ENCODE measurements at regions not wholly inside any gene's neighbourhood (a gene's known extent, or its start where the extent isn't known, plus 50 kb on each side); places are given as distances from the start of the nearest gene placed in this dataset.

DNA sequence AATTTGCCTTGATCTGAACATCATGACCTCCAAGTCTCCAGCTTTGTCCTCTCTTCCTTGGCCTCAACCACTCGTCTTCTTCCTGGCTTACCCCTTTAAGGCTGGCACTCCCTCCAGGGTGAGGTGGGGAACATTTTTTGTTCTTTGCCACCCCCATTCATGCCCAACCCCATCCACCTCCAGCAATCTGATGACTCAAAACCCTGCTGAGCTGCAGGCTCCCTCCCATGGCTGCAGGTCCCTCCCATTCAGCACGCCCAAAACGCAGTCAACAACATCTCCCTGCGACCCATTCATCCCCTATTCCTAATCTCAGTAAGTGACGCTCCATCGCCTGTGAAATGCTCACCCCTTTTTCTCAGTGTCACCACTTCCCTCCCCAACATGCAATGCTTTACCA, 138.8 kb upstream of the PRMT8 start:
- Histone ChIP-seq H3K9me3 (ENCODE audit: control insufficient read depth in 4 of 4, low read length in 3 of 4) (no peaks in the 10 kb centered on the region), H3K9ac (ENCODE audit: low read depth in 1 of 2, low read length in 2 of 2) (no peak overlapping the region), H3K27ac (ENCODE audit: low read depth in 1 of 2, low read length in 2 of 2) (no peak overlapping the region), H3K36me3 (ENCODE audit: control insufficient read depth in 4 of 4, insufficient read depth in 3 of 4, low read depth in 1 of 4, low read length in 3 of 4) (no peaks in the 10 kb centered on the region), H3K27me3 (ENCODE audit: control insufficient read depth in 4 of 4, insufficient read depth in 4 of 4, low read length in 3 of 4) (no peaks in the 10 kb centered on the region), H3K4me1 (ENCODE audit: control insufficient read depth in 4 of 4, insufficient read depth in 4 of 4, low read length in 3 of 4) (no peaks in the 10 kb centered on the region), H3K4me3 (ENCODE audit: low read depth in 1 of 3, low read length in 3 of 3) (no peak overlapping the region)
- TF ChIP-seq FOXA1 (IDR thresholded peaks at IDR 0.05) = no peak
- TF ChIP-seq MAX (IDR thresholded peaks at IDR 0.05) = no peak
- TF ChIP-seq SP1 (IDR thresholded peaks at IDR 0.05) = no peak
- TF ChIP-seq REST (IDR thresholded peaks at IDR 0.05) = no peak
- no peak for TF ChIP-seq YY1 (IDR thresholded peaks at IDR 0.05)
- TF ChIP-seq JUND (IDR thresholded peaks at IDR 0.05) = no peak
- TF ChIP-seq HNF4A (conservative IDR thresholded peaks at IDR 0.05) = no peak
- TF ChIP-seq GABPA (IDR thresholded peaks at IDR 0.05 in 1 of 2, conservative IDR thresholded peaks at IDR 0.05 in 1 of 2) = no peak
- TF ChIP-seq ZBTB33 (IDR thresholded peaks at IDR 0.05) = no peak
- no peak for TF ChIP-seq RAD21 (IDR thresholded peaks at IDR 0.05)
- no peak for DNase-seq (ENCODE audit: low spot score)
- 80% methylated on average over 6 of the region's 6 CpGs for WGBS

GRCh38 chr12:3353621-3354020, 137.4 kb upstream of the PRMT8 start:
- 91% methylated on average over 9 of the region's 9 CpGs for WGBS
- no peaks in the 10 kb centered on the region for H3K9me3 ChIP-seq (ENCODE audit: control insufficient read depth in 4 of 4, low read length in 3 of 4)
- TF ChIP-seq REST (IDR thresholded peaks at IDR 0.05) (no peak), ATF3 (IDR thresholded peaks at IDR 0.05) (no peak), HNF4A (conservative IDR thresholded peaks at IDR 0.05) (no peak), ZBTB33 (IDR thresholded peaks at IDR 0.05) (no peak), SP1 (IDR thresholded peaks at IDR 0.05) (no peak), MAX (IDR thresholded peaks at IDR 0.05) (no peak), RAD21 (IDR thresholded peaks at IDR 0.05) (no peak), JUND (IDR thresholded peaks at IDR 0.05) (no peak), FOXA1 (IDR thresholded peaks at IDR 0.05) (no peak), HNF4G (IDR thresholded peaks at IDR 0.05) (no peak), TAF1 (conservative IDR thresholded peaks at IDR 0.05) (no peak), NR2F2 (IDR thresholded peaks at IDR 0.05) (no peak), RXRA (IDR thresholded peaks at IDR 0.05) (no peak), YY1 (IDR thresholded peaks at IDR 0.05) (no peak), FOXA2 (IDR thresholded peaks at IDR 0.05) (no peak)

More at GRCh38 chr12:3353621-3354020, 137.4 kb upstream of the PRMT8 start:
- H3K4me3 ChIP-seq (ENCODE audit: low read depth in 1 of 3, low read length in 3 of 3) = no peak overlapping the region
- H3K27ac ChIP-seq (ENCODE audit: low read depth in 1 of 2, low read length in 2 of 2) = no peak overlapping the region
- no peaks in the 10 kb centered on the region for H3K4me1 ChIP-seq (ENCODE audit: control insufficient read depth in 4 of 4, insufficient read depth in 4 of 4, low read length in 3 of 4)
- no peaks in the 10 kb centered on the region for H3K27me3 ChIP-seq (ENCODE audit: control insufficient read depth in 4 of 4, insufficient read depth in 4 of 4, low read length in 3 of 4)
- no peak for DNase-seq (ENCODE audit: low spot score)
- H3K36me3 ChIP-seq (ENCODE audit: control insufficient read depth in 4 of 4, insufficient read depth in 3 of 4, low read depth in 1 of 4, low read length in 3 of 4) = no peaks in the 10 kb centered on the region
- no peak overlapping the region for H3K9ac ChIP-seq (ENCODE audit: low read depth in 1 of 2, low read length in 2 of 2)
